Osteoblast (primary cell): ENCODE measurements at regions not wholly inside any gene's neighbourhood (a gene's known extent, or its start where the extent isn't known, plus 50 kb on each side); places are given as distances from the start of the nearest gene placed in this dataset.

ENCODE experiments used
- DNase-seq: peaks from one replicate; pipeline ENCODE4 v3.0.0; 2011; ENCODE audit warnings: low spot score, mixed read lengths; ENCODE audit not compliant: insufficient read length; ENCODE audit errors: missing footprints
- H2AFZ ChIP-seq: 2 replicates; pipeline ENCODE4 v1.6.0; 2011; ENCODE audit warnings: mild to moderate bottlenecking, low read length
- H3K27ac ChIP-seq: 2 replicates; pipeline ENCODE4 v1.5.1; 2011; ENCODE audit warnings: mild to moderate bottlenecking, low read depth, low read length, moderate library complexity
- H3K27me3 ChIP-seq: 2 replicates; pipeline ENCODE4 v1.6.0; 2012; ENCODE audit warnings: mild to moderate bottlenecking, control low read depth, inconsistent platforms, low read length, moderate library complexity; ENCODE audit not compliant: insufficient read depth
- H3K36me3 ChIP-seq: 2 replicates; pipeline ENCODE4 v1.5.1; 2011; ENCODE audit warnings: mild to moderate bottlenecking, low read length, control low read depth, moderate library complexity; ENCODE audit not compliant: insufficient read depth
- H3K4me1 ChIP-seq: 2 replicates; pipeline ENCODE4 v1.5.1; 2011; ENCODE audit warnings: mild to moderate bottlenecking, low read length, control low read depth, moderate library complexity; ENCODE audit not compliant: insufficient read depth
- H3K4me2 ChIP-seq: 2 replicates; pipeline ENCODE4 v1.6.0; 2011; ENCODE audit warnings: mild to moderate bottlenecking, low read length; ENCODE audit not compliant: insufficient read depth
- H3K4me3 ChIP-seq: fragments of 200-600 bp; sonication (generic); 3 replicates; pipeline ENCODE4 v1.5.1; 2012; ENCODE audit warnings: mild to moderate bottlenecking, low read length, inconsistent platforms; ENCODE audit not compliant: insufficient read depth
- H3K79me2 ChIP-seq: 2 replicates; pipeline ENCODE4 v1.6.0; 2012; ENCODE audit warnings: mild to moderate bottlenecking, low read length, control low read depth, inconsistent platforms; ENCODE audit not compliant: insufficient read depth
- H3K9me3 ChIP-seq: 2 replicates; pipeline ENCODE4 v1.5.1; 2011; ENCODE audit warnings: low read depth, low read length, control low read depth
- H4K20me1 ChIP-seq: 2 replicates; pipeline ENCODE4 v1.6.0; 2012; ENCODE audit warnings: mild to moderate bottlenecking, low read length, control low read depth; ENCODE audit not compliant: insufficient read depth
- CTCF ChIP-seq: IDR thresholded peaks from 2 replicates; pipeline ENCODE4 v1.5.1; 2011; ENCODE audit warnings: mild to moderate bottlenecking, low read depth, low read length, moderate library complexity; ENCODE audit errors: extremely low read depth

DNA sequence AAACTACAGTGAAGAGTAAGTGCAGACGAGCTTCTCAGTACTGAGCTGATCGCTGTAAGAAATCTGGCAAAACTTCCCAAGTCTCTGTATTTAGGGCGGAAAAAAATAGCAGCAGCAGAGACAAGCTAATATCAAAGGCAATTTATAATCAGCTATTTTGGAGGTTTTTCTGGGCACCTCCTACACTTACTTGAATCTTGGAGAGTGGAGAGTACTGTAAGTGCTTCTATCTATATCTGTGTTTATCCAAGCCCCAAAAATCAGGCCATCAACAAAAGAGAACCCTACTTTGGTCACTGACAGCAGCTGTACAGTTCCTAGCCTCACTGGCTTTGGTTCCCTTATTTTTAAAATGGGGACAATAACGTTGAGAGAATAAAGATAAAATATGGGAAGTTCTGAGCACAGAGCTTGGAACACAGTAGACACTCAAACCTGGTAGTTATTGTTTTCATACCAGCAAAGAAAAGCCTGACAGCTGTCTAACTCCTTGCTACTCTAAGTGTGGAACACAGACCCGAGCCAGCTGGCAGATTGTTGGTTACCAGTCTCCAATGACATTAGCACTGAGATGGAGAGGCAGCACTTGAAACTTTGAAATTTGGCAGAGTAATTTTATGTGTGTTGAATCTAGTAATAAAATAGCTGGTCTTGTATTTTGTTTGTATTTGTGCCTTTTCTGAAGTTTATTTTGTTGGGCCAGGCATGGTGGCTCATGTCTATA, 96.0 kb upstream of the SLC28A3 start:
- no peak for TF ChIP-seq CTCF
- no peaks in the 10 kb centered on the region for H3K9me3 ChIP-seq
- H3K4me3 ChIP-seq = no peak overlapping the region
- H3K36me3 ChIP-seq = no peaks in the 10 kb centered on the region
- H3K27ac ChIP-seq = no peak overlapping the region
- H3K4me2 ChIP-seq = no peak overlapping the region
- H4K20me1 ChIP-seq = no peaks in the 10 kb centered on the region
- H3K27me3 ChIP-seq = no peaks in the 10 kb centered on the region
- H3K79me2 ChIP-seq = no peaks in the 10 kb centered on the region
- DNase-seq = no peak
- H3K4me1 ChIP-seq = no peaks in the 10 kb centered on the region
- no peak overlapping the region for H2AFZ ChIP-seq

GRCh38 chr9:84438391-84438790, 97.8 kb upstream of the SLC28A3 start:
- H2AFZ ChIP-seq = no peak overlapping the region
- TF ChIP-seq CTCF = no peak

DNA sequence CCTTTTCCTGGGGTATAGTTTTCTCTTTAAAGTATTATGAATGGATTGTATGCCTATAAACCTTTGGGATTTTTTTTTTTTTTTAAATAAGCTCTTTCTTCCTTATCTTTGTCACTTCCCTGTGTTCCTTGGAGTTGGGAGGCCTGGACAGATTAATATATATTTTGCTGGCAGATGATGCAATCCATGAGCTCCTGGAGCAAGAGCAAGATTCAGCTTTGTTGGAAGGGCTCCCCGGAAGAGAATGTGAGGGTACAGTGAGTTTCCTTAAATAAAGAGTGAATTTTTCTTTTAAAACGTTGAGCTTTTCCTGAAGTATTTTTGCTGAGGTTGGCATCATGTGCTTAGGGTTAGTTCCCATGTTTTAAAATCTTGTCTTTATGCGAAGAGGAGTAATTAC, 98.7 kb upstream of the SLC28A3 start:
- Histone ChIP-seq H3K27ac (no peak overlapping the region), H3K4me1 (no peaks in the 10 kb centered on the region), H2AFZ (no peak overlapping the region), H3K9me3 (no peaks in the 10 kb centered on the region), H3K4me3 (no peak overlapping the region), H3K27me3 (no peaks in the 10 kb centered on the region), H4K20me1 (no peaks in the 10 kb centered on the region), H3K79me2 (no peaks in the 10 kb centered on the region), H3K36me3 (no peaks in the 10 kb centered on the region), H3K4me2 (no peak overlapping the region)
- no peak for TF ChIP-seq CTCF
- no peak for DNase-seq

More at GRCh38 chr9:84438391-84438790, 97.8 kb upstream of the SLC28A3 start:
- no peak for DNase-seq
- Histone ChIP-seq H3K27ac (no peak overlapping the region), H3K4me2 (no peak overlapping the region), H4K20me1 (no peaks in the 10 kb centered on the region), H3K9me3 (no peaks in the 10 kb centered on the region), H3K4me1 (no peaks in the 10 kb centered on the region), H3K79me2 (no peaks in the 10 kb centered on the region), H3K36me3 (no peaks in the 10 kb centered on the region), H3K4me3 (no peak overlapping the region), H3K27me3 (no peaks in the 10 kb centered on the region)

- no peak overlapping the region for H2AFZ ChIP-seq
- no peaks in the 10 kb centered on the region for H3K4me1 ChIP-seq
- H3K79me2 ChIP-seq = no peaks in the 10 kb centered on the region
- no peaks in the 10 kb centered on the region for H4K20me1 ChIP-seq
- no peaks in the 10 kb centered on the region for H3K9me3 ChIP-seq
- no peak for DNase-seq
- H3K27me3 ChIP-seq = no peaks in the 10 kb centered on the region
- TF ChIP-seq CTCF = no peak
- no peak overlapping the region for H3K27ac ChIP-seq
- H3K36me3 ChIP-seq = no peaks in the 10 kb centered on the region
- no peak overlapping the region for H3K4me2 ChIP-seq
- H3K4me3 ChIP-seq = no peak overlapping the region
These were observed 102.2 kb upstream of the SLC28A3 start for GRCh38 chr9:84442712-84443111.
